HL-60 (cell line): ENCODE measurements at regions not wholly inside any gene's neighbourhood (a gene's known extent, or its start where the extent isn't known, plus 50 kb on each side); places are given as distances from the start of the nearest gene placed in this dataset.
"Not testable (repeated sequence)": the region's sequence is repeated elsewhere in the genome, so short reads cannot be mapped to it uniquely, and the experiment has no call there.

Source experiments
- DNase-seq, 2 experiments: peaks; one replicate each; pipeline ENCODE4 v3.0.0-alpha.2; 2010 to 2020; ENCODE audit warnings: low read depth in 1 of 2, low spot score in 1 of 2
- H3K27ac ChIP-seq: fragments of 250-450 bp; sonication (Bioruptor Pico); replicated peaks from 2 replicates; pipeline ENCODE4 v1.5.1; 2020; ENCODE audit warnings: mild to moderate bottlenecking, moderate library complexity
- H3K27me3 ChIP-seq: fragments of 250-450 bp; sonication (Bioruptor Pico); 2 replicates; pipeline ENCODE4 v1.5.1; 2021; ENCODE audit warnings: mild to moderate bottlenecking, moderate library complexity; ENCODE audit not compliant: insufficient read depth, poor library complexity, severe bottlenecking
- H3K4me3 ChIP-seq: replicated peaks from 2 replicates; pipeline ENCODE4 v1.5.1; 2011; ENCODE audit warnings: mild to moderate bottlenecking, control low read depth, low read length; ENCODE audit not compliant: insufficient read depth
- CTCF ChIP-seq: IDR thresholded peaks from one replicate; pipeline ENCODE4 v1.5.1; 2011; ENCODE audit warnings: low read length, control low read depth, inconsistent platforms; ENCODE audit not compliant: insufficient read depth
- GABPA ChIP-seq: IDR thresholded peaks from 2 replicates; pipeline ENCODE4 v1.6.1; 2012; ENCODE audit warnings: low read depth
- POLR2AphosphoS5 ChIP-seq: IDR thresholded peaks from 2 replicates; pipeline ENCODE4 v1.6.1; 2012; ENCODE audit warnings: low read depth
- REST ChIP-seq: IDR thresholded peaks from 2 replicates; pipeline ENCODE4 v1.6.1; 2012; ENCODE audit warnings: low read depth; ENCODE audit not compliant: insufficient replicate concordance
- SPI1 ChIP-seq: IDR thresholded peaks from 2 replicates; pipeline ENCODE4 v1.6.1; 2012; ENCODE audit warnings: low read depth, mild to moderate bottlenecking, borderline replicate concordance

GRCh38 chr6:40831381-40831780 lies 207.6 kb downstream of the UNC5CL start:
- TF ChIP-seq POLR2AphosphoS5, result no peak
- TF ChIP-seq GABPA, result no peak
- no peak for TF ChIP-seq SPI1
- no peak for TF ChIP-seq CTCF
- no peak for TF ChIP-seq REST
- DNase-seq, result no peak

GRCh38 chr6:40825102-40825501 lies 213.9 kb downstream of the UNC5CL start:
- Histone ChIP-seq H3K4me3 (no peak overlapping the region), H3K27me3 (peaks cover 4% of the 10 kb centered on the region), H3K27ac (no peak overlapping the region)
- no peak for TF ChIP-seq GABPA
- no peak for TF ChIP-seq CTCF
- TF ChIP-seq REST, result no peak
- TF ChIP-seq SPI1, result no peak
- no peak for TF ChIP-seq POLR2AphosphoS5
- DNase-seq, result no peak

More at GRCh38 chr6:40831381-40831780, 207.6 kb downstream of the UNC5CL start:
- no peak overlapping the region for H3K4me3 ChIP-seq
- H3K27me3 ChIP-seq, result peaks cover 7% of the 10 kb centered on the region
- no peak overlapping the region for H3K27ac ChIP-seq

- not testable (repeated sequence) for H3K27me3 ChIP-seq, H3K27ac ChIP-seq, H3K4me3 ChIP-seq
- peak; percentile 25 for TF ChIP-seq CTCF
- peak; percentile 32 to 46 for DNase-seq
These were observed 214.8 kb downstream of the UNC5CL start for GRCh38 chr6:40823917-40824891.
